Calu3 (cell line): ENCODE measurements at regions not wholly inside any gene's neighbourhood (a gene's known extent, or its start where the extent isn't known, plus 50 kb on each side); places are given as distances from the start of the nearest gene placed in this dataset.

Experiments
- BruUV-seq: library from RNA; stranded (reverse); fragments of 400-500 nt; replicated peaks from 2 replicates; lab custom pipeline; 2021; lab: Mats Ljungman, UMichigan
- CTCF ChIA-PET: fragments of 300-600 bp; sonication (Branson Sonifier 250); formaldehyde crosslinking; loops from one replicate; lab custom pipeline; 2022; ENCODE audit warnings: antibody characterized with exemption; lab: Charles Lee
- DNase-seq: peaks from one replicate; pipeline ENCODE4 v3.0.0; 2022
- H3K27ac Mint-ChIP-seq: one replicate; pipeline ENCODE4 v1.8.0; 2022; ENCODE audit warnings: mixed read lengths; ENCODE audit not compliant: unreplicated experiment
- H3K27me3 Mint-ChIP-seq: one replicate; pipeline ENCODE4 v1.8.0; 2022; ENCODE audit warnings: mixed read lengths; ENCODE audit not compliant: unreplicated experiment
- H3K36me3 Mint-ChIP-seq: one replicate; pipeline ENCODE4 v1.8.0; 2022; ENCODE audit warnings: mild to moderate bottlenecking, moderate library complexity, mixed read lengths; ENCODE audit not compliant: insufficient read depth, unreplicated experiment
- H3K4me1 Mint-ChIP-seq: one replicate; pipeline ENCODE4 v1.8.0; 2022; ENCODE audit warnings: mild to moderate bottlenecking, low read depth, mixed read lengths; ENCODE audit not compliant: unreplicated experiment
- H3K4me3 Mint-ChIP-seq: one replicate; pipeline ENCODE4 v1.8.0; 2022; ENCODE audit warnings: mild to moderate bottlenecking, low read depth, moderate library complexity, mixed read lengths; ENCODE audit not compliant: unreplicated experiment
- H3K9me3 Mint-ChIP-seq: one replicate; pipeline ENCODE4 v1.8.0; 2022; ENCODE audit warnings: low read depth, mixed read lengths; ENCODE audit not compliant: unreplicated experiment
- CTCF ChIP-seq: fragments of 200-600 bp; IDR thresholded peaks from one replicate; pipeline ENCODE4 v1.8.0; 2022; ENCODE audit warnings: antibody characterized with exemption; ENCODE audit not compliant: unreplicated experiment
- intact Hi-C: fragments of 100-400 bp; cut with micrococcal nuclease; formaldehyde crosslinking; loops from one replicate; pipeline ENCODE4 v1.10.0; 2022; ENCODE audit not compliant: unreplicated experiment

GRCh38 chr2:236673823-236674185, 104.2 kb downstream of the ACKR3 start:
- H3K27ac Mint-ChIP-seq: no peak overlapping the region
- no peaks in the 10 kb centered on the region for H3K9me3 Mint-ChIP-seq
- no peak for TF ChIP-seq CTCF
- no peaks in the 10 kb centered on the region for H3K36me3 Mint-ChIP-seq
- CTCF ChIA-PET: no interaction called here
- peaks cover 70% of the 10 kb centered on the region for H3K27me3 Mint-ChIP-seq
- no TSS peak for BruUV-seq
- H3K4me3 Mint-ChIP-seq: no peak overlapping the region
- no peak for DNase-seq
- intact Hi-C loops: no loop called here
- no peaks in the 10 kb centered on the region for H3K4me1 Mint-ChIP-seq

GRCh38 chr2:236674238-236674637, 104.6 kb downstream of the ACKR3 start:
- no TSS peak for BruUV-seq
- no peak for TF ChIP-seq CTCF
- CTCF ChIA-PET: no interaction called here
- Mint-ChIP-seq H3K27me3 (peaks cover 74% of the 10 kb centered on the region), H3K27ac (no peak overlapping the region), H3K36me3 (no peaks in the 10 kb centered on the region), H3K9me3 (no peaks in the 10 kb centered on the region), H3K4me3 (no peak overlapping the region), H3K4me1 (no peaks in the 10 kb centered on the region)
- intact Hi-C loops: no loop called here
- DNase-seq: no peak

- Mint-ChIP-seq H3K9me3 (no peaks in the 10 kb centered on the region), H3K27ac (no peak overlapping the region), H3K4me3 (no peak overlapping the region), H3K36me3 (no peaks in the 10 kb centered on the region), H3K4me1 (no peaks in the 10 kb centered on the region), H3K27me3 (peaks cover 78% of the 10 kb centered on the region)
- no TSS peak for BruUV-seq
- TF ChIP-seq CTCF: no peak
- CTCF ChIA-PET: no interaction called here
- intact Hi-C loops: no loop called here
- DNase-seq: no peak
Observed at GRCh38 chr2:236674646-236675045, 105.0 kb downstream of the ACKR3 start.

GRCh38 chr2:236675051-236675450, 105.4 kb downstream of the ACKR3 start:
- no peak overlapping the region for H3K4me3 Mint-ChIP-seq
- intact Hi-C loops: no loop called here
- H3K4me1 Mint-ChIP-seq: no peaks in the 10 kb centered on the region
- H3K36me3 Mint-ChIP-seq: no peaks in the 10 kb centered on the region
- H3K27ac Mint-ChIP-seq: no peak overlapping the region
- CTCF ChIA-PET: no interaction called here
- peaks cover 80% of the 10 kb centered on the region for H3K27me3 Mint-ChIP-seq
- no peak for TF ChIP-seq CTCF
- no TSS peak for BruUV-seq
- DNase-seq: no peak
- H3K9me3 Mint-ChIP-seq: no peaks in the 10 kb centered on the region
